RKO (cell line): ENCODE measurements at regions not wholly inside any gene's neighbourhood (a gene's known extent, or its start where the extent isn't known, plus 50 kb on each side); places are given as distances from the start of the nearest gene placed in this dataset.
"Not testable (repeated sequence)": the region's sequence is repeated elsewhere in the genome, so short reads cannot be mapped to it uniquely, and the experiment has no call there.

Source experiments
- DNase-seq: peaks from one replicate; pipeline ENCODE4 v3.0.0-alpha.2; 2016; ENCODE audit warnings: low spot score

- peak; percentile 68 for DNase-seq
Observed at GRCh38 chr4:147160908-147161513, 215.3 kb upstream of the TTC29 start.

DNA sequence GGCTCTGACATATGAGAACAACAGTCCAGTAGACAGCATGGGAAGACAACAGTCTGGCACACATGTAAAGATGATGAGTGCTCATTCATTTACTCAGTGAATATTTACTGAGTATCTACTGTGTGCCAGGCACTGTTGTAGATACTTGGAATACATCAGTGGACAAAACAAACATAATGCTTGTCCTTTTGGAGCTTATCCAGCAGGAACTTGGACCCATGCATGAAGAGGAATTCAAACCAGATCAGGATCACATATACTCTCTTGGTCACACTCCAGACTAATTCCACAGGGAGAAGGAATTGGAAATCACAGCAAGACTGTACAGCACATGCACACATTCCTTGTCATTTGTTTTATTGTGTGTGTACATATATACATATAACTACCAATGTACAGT is 217.6 kb upstream of the TTC29 start:
- no peak for DNase-seq

- DNase-seq, result not testable (repeated sequence)
Observed at GRCh38 chr4:147168200-147168599, 222.5 kb upstream of the TTC29 start.

- no peak for DNase-seq
Observed at GRCh38 chr4:147173322-147173721, 227.7 kb upstream of the TTC29 start.

DNA sequence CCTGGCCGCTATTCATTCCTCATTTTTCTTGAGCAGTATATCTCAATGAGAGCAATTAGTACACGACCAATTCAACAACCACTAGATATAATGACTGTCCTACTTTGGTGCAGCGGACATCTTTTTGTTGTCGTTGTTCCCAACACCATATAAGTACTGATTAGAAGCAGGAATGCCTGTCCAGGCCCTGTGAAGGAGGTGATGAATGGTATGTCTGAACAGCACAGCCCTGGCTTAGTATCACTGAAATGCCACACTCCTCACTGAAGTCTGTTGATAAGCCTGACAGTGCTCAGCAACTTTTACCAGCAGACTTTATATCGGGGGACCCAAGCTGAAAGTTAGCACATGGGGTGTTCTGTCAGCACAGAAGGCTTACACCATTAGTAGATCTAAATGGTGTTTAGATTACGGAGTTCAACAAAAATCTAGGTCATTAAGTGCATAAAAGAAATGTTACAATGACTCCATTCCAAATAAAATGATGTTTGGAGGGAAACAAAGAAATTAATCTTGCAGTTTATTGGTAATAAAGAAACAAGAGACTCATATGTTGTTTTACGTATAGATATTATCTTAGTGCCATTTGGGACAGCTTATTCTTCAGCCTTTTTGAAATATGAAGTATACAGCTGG is 228.3 kb upstream of the TTC29 start:
- no peak for DNase-seq

- DNase-seq, result no peak
Observed at GRCh38 chr4:147174591-147174990, 228.9 kb upstream of the TTC29 start.

DNA sequence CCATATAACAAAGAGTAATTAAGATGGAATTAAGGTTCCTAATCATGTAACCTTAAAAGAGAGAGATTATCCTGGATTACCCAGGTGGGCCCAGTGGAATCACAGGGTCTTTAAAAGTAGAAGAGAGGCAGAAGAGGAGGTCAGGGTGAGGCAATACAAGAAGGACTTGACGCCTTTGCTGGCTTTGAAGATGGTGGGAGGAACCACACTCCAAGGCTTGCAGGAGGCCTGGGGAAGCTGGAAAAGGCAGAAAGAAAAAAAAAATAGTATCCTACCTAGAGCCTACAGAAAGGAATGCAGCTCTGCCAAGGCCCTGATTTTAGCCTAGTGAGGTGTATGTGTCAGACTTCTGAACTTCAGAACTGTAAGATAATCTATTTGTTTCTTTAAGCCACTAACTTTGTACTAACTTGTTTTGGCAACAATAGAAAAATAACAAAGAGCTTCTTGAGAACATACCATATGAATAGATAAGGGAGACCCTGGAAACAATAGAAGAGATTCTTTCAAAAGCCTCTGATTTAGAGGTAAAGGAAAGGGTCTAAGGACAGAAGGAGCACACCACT is 229.9 kb upstream of the TTC29 start:
- DNase-seq, result no peak

- DNase-seq, result no peak
Observed at GRCh38 chr4:147182041-147182440, 236.4 kb upstream of the TTC29 start.

DNA sequence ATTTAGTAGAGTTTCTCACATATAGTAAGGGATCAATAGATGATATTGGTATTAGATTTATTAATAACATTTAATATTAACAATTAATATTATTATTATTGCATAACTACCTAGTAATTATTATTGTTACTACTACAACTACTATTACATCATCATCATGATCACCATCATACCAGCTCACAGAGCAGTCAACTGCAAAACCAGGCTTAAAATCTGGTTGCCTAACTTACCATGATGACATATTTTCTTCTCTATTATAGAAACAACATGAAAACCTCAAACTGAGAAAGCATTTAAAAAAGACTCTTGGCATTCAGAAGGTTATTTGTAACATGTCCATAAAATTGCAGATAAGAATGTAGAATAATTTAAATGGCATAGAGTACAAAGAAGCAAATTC is 247.0 kb upstream of the TTC29 start:
- DNase-seq, result no peak

DNA sequence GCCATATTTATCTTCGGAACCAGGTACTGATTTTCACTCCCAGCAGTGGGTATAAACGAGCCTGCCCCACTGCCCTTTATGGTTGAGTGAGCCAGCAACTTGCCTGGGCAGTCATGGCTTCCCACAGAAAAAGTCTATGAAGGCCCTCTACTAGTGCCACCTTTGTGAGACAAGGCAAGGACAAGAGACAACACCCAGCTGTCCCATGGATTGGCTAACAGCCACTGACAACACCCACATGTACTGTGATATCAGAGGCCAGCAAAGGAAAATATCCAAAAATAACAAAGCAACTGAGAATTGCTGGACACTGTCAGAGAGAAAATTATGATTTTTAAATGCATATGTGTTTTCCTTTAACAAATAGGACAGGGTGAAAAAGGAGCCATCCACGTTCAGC is 248.4 kb upstream of the TTC29 start:
- no peak for DNase-seq

- no peak for DNase-seq
Observed at GRCh38 chr4:147194604-147195003, 248.9 kb upstream of the TTC29 start.

DNA sequence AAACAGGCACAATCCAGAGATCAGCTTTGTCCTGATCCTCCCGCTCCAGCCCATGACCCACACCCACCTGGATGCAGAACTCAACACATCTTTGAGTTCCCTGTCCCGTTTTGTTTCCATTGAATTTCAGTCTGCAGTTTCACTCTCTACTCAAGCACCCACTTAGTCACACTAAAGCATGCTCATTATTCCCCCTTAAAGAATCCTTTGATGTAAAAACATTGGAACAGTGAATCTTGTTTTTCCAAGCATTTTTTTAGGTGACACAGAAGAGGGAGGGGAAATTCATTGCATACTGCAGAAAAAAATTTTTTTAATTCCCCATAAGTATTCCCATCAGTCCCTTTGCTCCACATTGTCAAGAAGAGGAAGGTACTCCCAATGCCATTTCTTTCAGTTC is 249.7 kb upstream of the TTC29 start:
- DNase-seq, result no peak

DNA sequence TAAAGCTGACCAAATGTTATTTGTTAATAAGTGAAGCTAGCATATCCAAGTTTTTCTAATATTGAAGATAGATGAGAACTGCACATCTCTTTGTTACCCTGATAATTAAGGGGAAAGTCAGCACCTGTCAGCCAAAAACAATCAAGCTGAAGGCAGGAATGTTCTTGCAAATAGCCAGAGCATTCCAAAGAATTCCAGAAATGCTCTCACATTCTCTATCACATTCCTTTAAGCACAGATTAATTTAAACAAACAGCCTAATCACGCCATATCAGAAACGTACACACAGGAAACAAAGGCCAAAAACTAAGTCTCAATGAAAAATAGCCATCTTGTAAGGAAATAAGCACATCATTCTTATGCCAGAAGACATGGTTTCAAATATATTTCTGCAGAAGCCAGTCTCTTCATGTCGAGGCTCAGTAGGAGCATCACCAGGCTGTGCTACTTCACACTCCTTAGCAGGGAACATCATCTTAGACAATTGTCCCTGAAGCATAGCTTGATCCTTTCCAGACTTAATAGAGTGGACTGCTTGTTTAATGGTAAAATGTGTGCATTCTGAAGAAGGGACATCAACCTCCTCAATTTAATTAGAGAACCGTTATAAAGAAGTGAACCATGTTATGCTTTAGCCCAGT is 252.9 kb upstream of the TTC29 start:
- DNase-seq, result no peak

DNA sequence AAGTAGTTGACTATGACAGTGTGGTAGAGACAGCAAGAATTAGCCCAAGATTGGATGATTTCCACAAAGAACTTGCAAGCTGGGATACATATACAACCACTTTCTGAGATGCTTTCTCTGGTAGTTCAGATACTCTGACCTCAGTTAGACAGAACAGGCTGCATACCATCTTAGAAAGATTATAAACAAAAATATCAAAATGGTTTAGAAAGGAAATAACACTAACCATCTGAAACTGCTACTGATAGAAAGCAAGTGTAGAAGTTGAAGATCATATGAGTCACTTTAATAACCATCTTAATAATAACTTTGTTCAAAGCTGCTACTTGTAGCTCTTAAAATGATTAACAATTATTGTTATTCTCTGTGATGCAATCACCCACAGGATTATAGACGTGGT is 255.4 kb upstream of the TTC29 start:
- no peak for DNase-seq

- DNase-seq, result no peak
Observed at GRCh38 chr4:147206807-147207206, 261.1 kb upstream of the TTC29 start.

GRCh38 chr4:147207911-147208310 is 262.2 kb upstream of the TTC29 start:
- DNase-seq, result no peak

DNA sequence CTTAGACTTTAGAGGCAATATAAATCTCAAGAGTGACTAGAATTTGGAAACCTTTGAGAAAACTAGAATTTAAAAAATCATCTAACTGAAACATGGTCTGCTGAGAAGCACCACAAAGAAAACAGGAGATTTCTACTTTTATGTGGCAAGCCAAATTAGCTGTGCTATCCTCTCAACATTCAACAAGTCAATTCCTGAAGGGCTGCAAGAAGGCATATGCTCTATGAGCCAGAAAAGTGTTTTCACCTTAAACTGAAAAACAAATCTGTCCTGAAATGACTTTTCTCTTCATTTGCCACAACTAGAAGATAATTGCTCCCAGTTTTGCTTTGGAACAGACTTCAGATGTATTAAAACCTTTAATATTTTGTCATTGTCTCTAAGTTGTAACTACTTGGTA is 263.2 kb upstream of the EDNRA start:
- no peak for DNase-seq

DNA sequence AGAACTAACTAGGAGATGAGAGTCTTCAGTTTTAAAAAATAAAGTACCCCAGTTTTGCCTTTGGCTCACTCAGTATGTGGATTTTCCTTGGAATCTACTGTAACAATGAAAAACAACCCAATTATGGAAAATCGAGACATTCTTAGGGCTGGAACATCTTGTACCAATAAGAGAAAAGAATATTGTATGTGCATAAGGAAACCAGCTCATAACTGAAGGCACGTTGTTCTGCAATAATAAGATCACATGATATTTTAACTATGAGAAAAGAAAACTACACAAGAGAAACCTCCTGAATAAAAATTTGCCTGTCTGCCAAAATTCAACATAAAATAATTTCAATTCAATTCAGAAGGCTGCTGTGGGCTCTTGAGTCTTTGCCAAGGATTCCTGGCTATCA is 261.8 kb upstream of the EDNRA start:
- no peak for DNase-seq

GRCh38 chr4:147220833-147221232 is 260.1 kb upstream of the EDNRA start:
- no peak for DNase-seq

DNA sequence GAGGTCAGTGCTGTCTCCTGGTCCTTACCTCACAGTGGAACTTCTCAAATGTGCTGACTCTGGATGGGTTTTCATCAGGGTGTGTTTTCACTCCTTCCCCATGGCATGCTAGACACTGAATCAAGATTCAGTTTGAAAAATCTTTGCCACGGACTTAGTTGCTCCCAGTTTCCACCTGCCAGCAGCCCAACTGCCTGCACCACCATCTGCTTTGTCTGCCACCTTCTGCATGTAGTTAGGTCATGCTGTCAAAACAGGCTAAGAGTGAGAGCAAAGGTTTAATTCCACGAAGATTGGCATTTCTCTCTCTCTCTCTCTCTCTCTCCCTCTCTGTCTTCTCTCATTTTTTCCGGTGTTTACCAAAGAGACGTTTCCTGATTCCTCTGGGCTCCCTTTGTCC is 258.0 kb upstream of the EDNRA start:
- DNase-seq, result no peak

DNA sequence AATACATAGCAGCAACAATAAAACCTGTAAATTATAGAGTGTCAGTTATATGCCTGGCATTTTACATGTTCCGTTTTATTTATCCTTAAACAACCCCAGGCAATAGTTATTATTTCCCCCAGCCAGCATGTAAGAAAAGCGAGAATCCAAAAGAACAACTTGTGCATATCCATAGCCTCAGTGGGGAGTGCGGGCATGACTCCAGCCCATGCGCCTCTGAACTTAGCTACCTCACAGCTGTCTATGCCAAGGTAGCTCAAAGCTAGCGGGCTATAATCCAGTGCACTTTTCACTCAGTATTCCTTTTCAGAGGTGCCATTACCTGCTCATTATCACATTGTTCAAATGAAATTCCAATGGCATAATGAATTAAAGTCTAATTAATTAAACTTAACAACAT is 257.3 kb upstream of the EDNRA start:
- DNase-seq, result no peak

- no peak for DNase-seq
Observed at GRCh38 chr4:147236806-147237205, 244.1 kb upstream of the EDNRA start.

GRCh38 chr4:147244786-147245185 is 236.1 kb upstream of the EDNRA start:
- no peak for DNase-seq

DNA sequence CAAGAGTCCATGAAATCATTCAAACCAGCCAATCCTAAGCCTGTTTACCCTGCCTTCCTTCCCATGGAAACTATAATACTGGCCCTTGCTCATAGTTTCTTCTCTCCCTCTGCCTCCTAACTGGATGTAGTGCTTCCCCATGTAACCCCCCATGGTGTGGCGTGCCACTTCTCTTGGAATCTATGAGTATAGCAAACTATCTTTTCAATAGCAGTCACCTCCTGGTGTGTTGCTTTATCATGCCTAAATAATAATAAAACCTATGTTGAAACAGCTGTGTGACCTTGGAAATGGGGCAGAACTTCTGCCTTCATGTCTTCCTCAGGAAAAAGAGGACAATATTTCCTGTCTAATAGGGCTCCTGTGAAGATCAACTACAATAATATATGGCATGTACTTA is 234.8 kb upstream of the EDNRA start:
- DNase-seq, result no peak
